SK-N-SH (cell line): ENCODE measurements at regions not wholly inside any gene's neighbourhood (a gene's known extent, or its start where the extent isn't known, plus 50 kb on each side); places are given as distances from the start of the nearest gene placed in this dataset.

Experiments
- CTCF ChIA-PET: fragments of 300-600, 350-600 bp; formaldehyde crosslinking; extraction: SDS; loops from one replicate; lab custom pipeline; 2021; lab: Yijun Ruan, JAX
- POLR2A ChIA-PET: fragments of 350-600 bp; sonication (Branson Sonifier 250); formaldehyde crosslinking; extraction: SDS; loops from one replicate; lab custom pipeline; 2020; ENCODE audit warnings: antibody characterized with exemption, inconsistent platforms; lab: Yijun Ruan, JAX
- DNase-seq: peaks from one replicate; pipeline ENCODE4 v3.0.0; 2012
- H2AFZ ChIP-seq: fragments of 200-600 bp; sonication (generic); 2 replicates; pipeline ENCODE4 v1.8.1; 2016; ENCODE audit warnings: antibody characterized with exemption, mild to moderate bottlenecking, low read depth
- H3F3A ChIP-seq: fragments of 200-600 bp; sonication (generic); replicated peaks from 2 replicates; pipeline ENCODE3; 2016; ENCODE audit warnings: antibody characterized with exemption, mild to moderate bottlenecking; ENCODE audit not compliant: insufficient read depth
- H3K27ac ChIP-seq, 2 experiments: fragments of 200-500 bp in 1 of 2; fragments of 200-600 bp in 1 of 2; sonication (Bioruptor generic) in 1 of 2; sonication (generic), shearing (Covaris generic) in 1 of 2; 2 replicates each; pipeline versions ENCODE4 v1.5.1 to v1.6.1; 2014 to 2016; ENCODE audit warnings: low read depth in 2 of 2, inconsistent platforms in 1 of 2, low read length in 1 of 2, mild to moderate bottlenecking in 1 of 2, mixed read lengths in 1 of 2
- H3K27me3 ChIP-seq: fragments of 200-600 bp; sonication (generic), shearing (Covaris generic); 2 replicates; pipeline ENCODE4 v1.6.1; 2016; ENCODE audit warnings: mixed run types; ENCODE audit not compliant: insufficient read depth
- H3K36me3 ChIP-seq, 2 experiments: fragments of 200-500 bp in 1 of 2; fragments of 200-600 bp in 1 of 2; sonication (Bioruptor generic) in 1 of 2; sonication (generic) in 1 of 2; replicated peaks in 1 of 2; 2 replicates each; pipeline versions ENCODE3 to v1.5.1; 2014 to 2016; ENCODE audit warnings: low read length in 1 of 2, mild to moderate bottlenecking in 1 of 2; ENCODE audit not compliant: insufficient read depth in 2 of 2, control insufficient read depth in 1 of 2
- H3K4me1 ChIP-seq, 2 experiments: fragments of 200-500 bp in 1 of 2; fragments of 200-600 bp in 1 of 2; sonication (Bioruptor generic) in 1 of 2; sonication (generic), shearing (Covaris generic) in 1 of 2; 2 replicates each; pipeline versions ENCODE4 v1.5.1 to v1.6.1; 2014 to 2016; ENCODE audit warnings: low read depth in 1 of 2, low read length in 1 of 2, mixed run types in 1 of 2; ENCODE audit not compliant: insufficient read depth in 2 of 2, control insufficient read depth in 1 of 2
- H3K4me2 ChIP-seq: fragments of 200-600 bp; sonication (generic), shearing (Covaris generic); 2 replicates; pipeline ENCODE4 v1.6.1; 2017; ENCODE audit warnings: mixed run types
- H3K4me3 ChIP-seq, 2 experiments: fragments of 200-500 bp in 1 of 2; fragments of 200-600 bp in 1 of 2; sonication (Bioruptor generic) in 1 of 2; sonication (generic), shearing (Covaris generic) in 1 of 2; 2 replicates each; pipeline versions ENCODE4 v1.5.1 to v1.8.1; 2014 to 2016; ENCODE audit warnings: low read depth in 2 of 2, inconsistent platforms in 1 of 2, low read length in 1 of 2, mild to moderate bottlenecking in 1 of 2, mixed read lengths in 1 of 2, moderate library complexity in 1 of 2
- H3K79me2 ChIP-seq: fragments of 200-600 bp; sonication (generic); 2 replicates; pipeline ENCODE4 v1.8.1; 2017; ENCODE audit warnings: mild to moderate bottlenecking; ENCODE audit not compliant: insufficient read depth
- H3K9ac ChIP-seq: fragments of 200-600 bp; sonication (generic); 2 replicates; pipeline ENCODE4 v1.6.1; 2017; ENCODE audit warnings: mixed run types
- H3K9me2 ChIP-seq: fragments of 200-600 bp; sonication (generic); 2 replicates; pipeline ENCODE4 v1.6.1; 2017; ENCODE audit warnings: mixed run types
- H3K9me3 ChIP-seq: fragments of 200-600 bp; sonication (generic); 2 replicates; pipeline ENCODE4 v1.6.1; 2017; ENCODE audit warnings: mixed run types, mild to moderate bottlenecking, moderate library complexity
- H4K20me1 ChIP-seq: fragments of 200-600 bp; sonication (generic); 2 replicates; pipeline ENCODE4 v1.6.1; 2017; ENCODE audit warnings: mild to moderate bottlenecking, mixed run types; ENCODE audit not compliant: insufficient read depth
- ELF1 ChIP-seq: IDR thresholded peaks from 2 replicates; pipeline ENCODE4 v1.4.0; 2012
- FOSL2 ChIP-seq: IDR thresholded peaks from 2 replicates; pipeline ENCODE4 v1.4.0; 2012; ENCODE audit warnings: low read depth, mild to moderate bottlenecking, moderate library complexity, borderline replicate concordance
- FOXM1 ChIP-seq: IDR thresholded peaks from 2 replicates; pipeline ENCODE4 v1.4.0; 2012; ENCODE audit warnings: low read depth, mild to moderate bottlenecking
- GATA2 ChIP-seq: sonication (generic); formaldehyde crosslinking; IDR thresholded peaks from 2 replicates; pipeline ENCODE4 v1.5.0; 2020; ENCODE audit warnings: mild to moderate bottlenecking, missing genetic modification reagents
- JUND ChIP-seq: IDR thresholded peaks from 2 replicates; pipeline ENCODE4 v1.4.0; 2012
- MEF2A ChIP-seq: IDR thresholded peaks from 2 replicates; pipeline ENCODE4 v1.4.0; 2012; ENCODE audit warnings: low read depth, borderline replicate concordance
- NFIC ChIP-seq: IDR thresholded peaks from 2 replicates; pipeline ENCODE4 v1.4.0; 2012; ENCODE audit warnings: borderline replicate concordance
- POLR2AphosphoS5 ChIP-seq: IDR thresholded peaks from 2 replicates; pipeline ENCODE4 v1.6.1; 2012; ENCODE audit warnings: low read depth, low read length
- RAD21 ChIP-seq: IDR thresholded peaks from 2 replicates; pipeline ENCODE4 v1.6.1; 2012; ENCODE audit warnings: mild to moderate bottlenecking, low read length
- RFX5 ChIP-seq: IDR thresholded peaks from 2 replicates; pipeline ENCODE4 v1.6.1; 2012; ENCODE audit warnings: mild to moderate bottlenecking, improper control_type of control experiment, low read length
- RXRA ChIP-seq: IDR thresholded peaks from 2 replicates; pipeline ENCODE4 v1.4.0; 2012; ENCODE audit warnings: low read depth, mild to moderate bottlenecking, borderline replicate concordance
- SIN3A ChIP-seq: IDR thresholded peaks from 2 replicates; pipeline ENCODE4 v1.6.1; 2012; ENCODE audit warnings: low read depth, mild to moderate bottlenecking, low read length, moderate library complexity, borderline replicate concordance
- SMC3 ChIP-seq: IDR thresholded peaks from 2 replicates; pipeline ENCODE4 v1.6.1; 2012; ENCODE audit warnings: low read depth, low read length, improper control_type of control experiment
- TEAD4 ChIP-seq: IDR thresholded peaks from 2 replicates; pipeline ENCODE4 v1.4.0; 2012; ENCODE audit warnings: mild to moderate bottlenecking, borderline replicate concordance; ENCODE audit not compliant: insufficient read depth
- YY1 ChIP-seq: IDR thresholded peaks from 2 replicates; pipeline ENCODE4 v1.4.0; 2012; ENCODE audit warnings: low read depth, mild to moderate bottlenecking
- WGBS: methylation state at CpG from one replicate; pipeline ENCODE4 v1.1.6; 2017; ENCODE audit warnings: low lambda C conversion rate; 5-methylcytosine and 5-hydroxymethylcytosine counted together
- TF ChIP-seq, protein P1 (sequence below): IDR thresholded peaks from 2 replicates; pipeline ENCODE4 v1.4.0; 2012; ENCODE audit warnings: low read depth, borderline replicate concordance
- TF ChIP-seq, protein P2 (sequence below): fragments of 150-350 bp; IDR thresholded peaks from 2 replicates; pipeline ENCODE4 v1.6.1; 2016; ENCODE audit warnings: mild to moderate bottlenecking, low read depth, low read length
- TF ChIP-seq, protein P3 (sequence below): fragments of 150-350 bp; IDR thresholded peaks from 2 replicates; pipeline ENCODE4 v1.6.1; 2017; ENCODE audit warnings: antibody characterized with exemption, low read length, low read depth, borderline replicate concordance
- TF ChIP-seq, protein P4 (sequence below): IDR thresholded peaks from 2 replicates; pipeline ENCODE4; 2012

DNA sequence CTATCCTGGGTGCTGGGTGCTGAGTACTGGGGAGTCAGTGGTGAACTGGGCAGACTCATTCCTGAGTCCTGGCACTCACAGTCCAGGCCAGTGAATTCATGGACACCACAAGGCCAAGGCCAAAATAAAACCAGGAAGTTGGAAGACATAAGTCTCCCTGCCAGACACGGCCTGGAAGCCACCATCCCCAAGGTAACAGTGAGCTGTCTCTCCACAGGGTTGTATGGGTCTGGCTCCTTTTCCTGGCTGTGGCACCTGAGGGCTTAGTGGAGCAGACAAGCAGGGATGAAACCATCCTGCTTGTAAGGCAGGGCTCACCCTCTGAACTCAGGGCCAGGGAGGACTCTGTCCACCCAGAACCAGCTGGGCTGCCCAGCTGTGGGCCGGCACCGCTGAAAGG is 54.7 kb upstream of the ALX4 start:
- Histone ChIP-seq H3K4me1 (peaks cover 0 to 2% of the 10 kb centered on the region in 2 experiments; a peak in 1 of 4 replicates), H3K9me2 (no peaks in the 10 kb centered on the region), H4K20me1 (no peaks in the 10 kb centered on the region), H3K36me3 (no peaks in the 10 kb centered on the region), H3F3A (no peaks in the 10 kb centered on the region), H2AFZ (no peak overlapping the region), H3K9ac (no peak overlapping the region), H3K27ac (no peak overlapping the region), H3K4me2 (no peak overlapping the region), H3K9me3 (no peaks in the 10 kb centered on the region), H3K27me3 (peaks cover 7% of the 10 kb centered on the region), H3K4me3 (no peak overlapping the region), H3K79me2 (no peaks in the 10 kb centered on the region)
- WGBS, result 50% methylated on average over 1 of the region's 3 CpGs
- CTCF ChIA-PET, result interaction anchor here (1.3 kb wide), 1 partner anchor 120 kb away, joined by 3 read pairs; no protein-coding TSS in a partner anchor
- DNase-seq, result no peak
- POLR2A ChIA-PET, result no interaction called here
- TF ChIP-seq NFIC (no peak), TEAD4 (no peak), MEF2A (no peak), SMC3 (no peak), GATA2 (CRISPR knock-in tag) (no peak), JUND (no peak), ELF1 (no peak), RFX5 (no peak), FOXM1 (no peak), POLR2AphosphoS5 (no peak), SIN3A (no peak), FOSL2 (no peak), RXRA (no peak), YY1 (no peak), RAD21 (no peak)
- TF ChIP-seq, protein P1, sequence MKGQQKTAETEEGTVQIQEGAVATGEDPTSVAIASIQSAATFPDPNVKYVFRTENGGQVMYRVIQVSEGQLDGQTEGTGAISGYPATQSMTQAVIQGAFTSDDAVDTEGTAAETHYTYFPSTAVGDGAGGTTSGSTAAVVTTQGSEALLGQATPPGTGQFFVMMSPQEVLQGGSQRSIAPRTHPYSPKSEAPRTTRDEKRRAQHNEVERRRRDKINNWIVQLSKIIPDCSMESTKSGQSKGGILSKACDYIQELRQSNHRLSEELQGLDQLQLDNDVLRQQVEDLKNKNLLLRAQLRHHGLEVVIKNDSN, result no peak
- TF ChIP-seq, protein P2, sequence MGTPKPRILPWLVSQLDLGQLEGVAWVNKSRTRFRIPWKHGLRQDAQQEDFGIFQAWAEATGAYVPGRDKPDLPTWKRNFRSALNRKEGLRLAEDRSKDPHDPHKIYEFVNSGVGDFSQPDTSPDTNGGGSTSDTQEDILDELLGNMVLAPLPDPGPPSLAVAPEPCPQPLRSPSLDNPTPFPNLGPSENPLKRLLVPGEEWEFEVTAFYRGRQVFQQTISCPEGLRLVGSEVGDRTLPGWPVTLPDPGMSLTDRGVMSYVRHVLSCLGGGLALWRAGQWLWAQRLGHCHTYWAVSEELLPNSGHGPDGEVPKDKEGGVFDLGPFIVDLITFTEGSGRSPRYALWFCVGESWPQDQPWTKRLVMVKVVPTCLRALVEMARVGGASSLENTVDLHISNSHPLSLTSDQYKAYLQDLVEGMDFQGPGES, result no peak
- TF ChIP-seq, protein P3, sequence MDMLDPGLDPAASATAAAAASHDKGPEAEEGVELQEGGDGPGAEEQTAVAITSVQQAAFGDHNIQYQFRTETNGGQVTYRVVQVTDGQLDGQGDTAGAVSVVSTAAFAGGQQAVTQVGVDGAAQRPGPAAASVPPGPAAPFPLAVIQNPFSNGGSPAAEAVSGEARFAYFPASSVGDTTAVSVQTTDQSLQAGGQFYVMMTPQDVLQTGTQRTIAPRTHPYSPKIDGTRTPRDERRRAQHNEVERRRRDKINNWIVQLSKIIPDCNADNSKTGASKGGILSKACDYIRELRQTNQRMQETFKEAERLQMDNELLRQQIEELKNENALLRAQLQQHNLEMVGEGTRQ, result no peak
- TF ChIP-seq, protein P4, sequence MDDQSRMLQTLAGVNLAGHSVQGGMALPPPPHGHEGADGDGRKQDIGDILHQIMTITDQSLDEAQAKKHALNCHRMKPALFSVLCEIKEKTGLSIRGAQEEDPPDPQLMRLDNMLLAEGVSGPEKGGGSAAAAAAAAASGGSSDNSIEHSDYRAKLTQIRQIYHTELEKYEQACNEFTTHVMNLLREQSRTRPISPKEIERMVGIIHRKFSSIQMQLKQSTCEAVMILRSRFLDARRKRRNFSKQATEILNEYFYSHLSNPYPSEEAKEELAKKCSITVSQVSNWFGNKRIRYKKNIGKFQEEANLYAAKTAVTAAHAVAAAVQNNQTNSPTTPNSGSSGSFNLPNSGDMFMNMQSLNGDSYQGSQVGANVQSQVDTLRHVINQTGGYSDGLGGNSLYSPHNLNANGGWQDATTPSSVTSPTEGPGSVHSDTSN, result no peak
